Bronchial epithelial cell (primary cell): ENCODE measurements at regions not wholly inside any gene's neighbourhood (a gene's known extent, or its start where the extent isn't known, plus 50 kb on each side); places are given as distances from the start of the nearest gene placed in this dataset.
A peak's percentile ranks its signal among the peaks of the same experiment; 100 is the strongest.

Source experiments
- DNase-seq: peaks from one replicate; pipeline ENCODE4 v3.0.0-alpha.2; 2010; ENCODE audit warnings: low read depth
- FAIRE-seq: peaks from 2 replicates; lab custom pipeline; 2011; peaks lifted over from hg19 to GRCh38; lab: Jason Lieb, UNC
- H3K27me3 ChIP-seq: 2 replicates; pipeline ENCODE4 v1.5.1; 2011; ENCODE audit warnings: low read length; ENCODE audit not compliant: control insufficient read depth, insufficient read depth
- H3K36me3 ChIP-seq: 2 replicates; pipeline ENCODE4 v1.5.1; 2011; ENCODE audit warnings: low read length; ENCODE audit not compliant: control insufficient read depth, insufficient read depth
- H3K4me3 ChIP-seq: 2 replicates; pipeline ENCODE4 v1.5.1; 2011; ENCODE audit warnings: mild to moderate bottlenecking, low read depth, low read length, control low read depth
- TF ChIP-seq, protein P1 (sequence below): IDR thresholded peaks from 2 replicates; pipeline ENCODE4 v1.5.1; 2011; ENCODE audit warnings: mild to moderate bottlenecking, moderate library complexity, low read length, control low read depth, inconsistent platforms; ENCODE audit not compliant: insufficient read depth, severe bottlenecking

DNA sequence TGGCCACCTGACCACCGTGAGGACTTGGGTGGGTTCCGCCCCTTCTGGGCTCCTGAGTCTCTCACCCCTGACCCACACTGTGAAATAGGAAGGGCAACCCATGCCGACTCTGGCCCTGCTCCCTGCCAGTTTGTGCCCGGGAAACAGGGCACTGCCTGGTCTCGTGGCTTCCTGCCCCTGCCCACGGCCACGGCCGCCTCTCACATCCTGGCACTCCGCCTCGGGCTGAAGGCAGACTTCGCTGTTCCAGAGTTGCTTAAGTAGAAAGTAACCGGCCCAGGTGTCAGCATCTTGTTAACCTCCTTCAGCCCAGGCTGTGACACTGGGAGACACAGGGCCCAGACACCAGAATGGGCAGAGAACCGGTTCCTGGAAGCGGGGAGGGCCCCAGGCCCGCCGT lies 68.7 kb upstream of the RNU6ATAC start:
- DNase-seq (no peak), FAIRE-seq (no peak)
- no peak overlapping the region for H3K4me3 ChIP-seq
- H3K36me3 ChIP-seq: no peaks in the 10 kb centered on the region
- peaks cover 2% of the 10 kb centered on the region for H3K27me3 ChIP-seq
- TF ChIP-seq, protein P1, sequence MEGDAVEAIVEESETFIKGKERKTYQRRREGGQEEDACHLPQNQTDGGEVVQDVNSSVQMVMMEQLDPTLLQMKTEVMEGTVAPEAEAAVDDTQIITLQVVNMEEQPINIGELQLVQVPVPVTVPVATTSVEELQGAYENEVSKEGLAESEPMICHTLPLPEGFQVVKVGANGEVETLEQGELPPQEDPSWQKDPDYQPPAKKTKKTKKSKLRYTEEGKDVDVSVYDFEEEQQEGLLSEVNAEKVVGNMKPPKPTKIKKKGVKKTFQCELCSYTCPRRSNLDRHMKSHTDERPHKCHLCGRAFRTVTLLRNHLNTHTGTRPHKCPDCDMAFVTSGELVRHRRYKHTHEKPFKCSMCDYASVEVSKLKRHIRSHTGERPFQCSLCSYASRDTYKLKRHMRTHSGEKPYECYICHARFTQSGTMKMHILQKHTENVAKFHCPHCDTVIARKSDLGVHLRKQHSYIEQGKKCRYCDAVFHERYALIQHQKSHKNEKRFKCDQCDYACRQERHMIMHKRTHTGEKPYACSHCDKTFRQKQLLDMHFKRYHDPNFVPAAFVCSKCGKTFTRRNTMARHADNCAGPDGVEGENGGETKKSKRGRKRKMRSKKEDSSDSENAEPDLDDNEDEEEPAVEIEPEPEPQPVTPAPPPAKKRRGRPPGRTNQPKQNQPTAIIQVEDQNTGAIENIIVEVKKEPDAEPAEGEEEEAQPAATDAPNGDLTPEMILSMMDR: no peak

DNA sequence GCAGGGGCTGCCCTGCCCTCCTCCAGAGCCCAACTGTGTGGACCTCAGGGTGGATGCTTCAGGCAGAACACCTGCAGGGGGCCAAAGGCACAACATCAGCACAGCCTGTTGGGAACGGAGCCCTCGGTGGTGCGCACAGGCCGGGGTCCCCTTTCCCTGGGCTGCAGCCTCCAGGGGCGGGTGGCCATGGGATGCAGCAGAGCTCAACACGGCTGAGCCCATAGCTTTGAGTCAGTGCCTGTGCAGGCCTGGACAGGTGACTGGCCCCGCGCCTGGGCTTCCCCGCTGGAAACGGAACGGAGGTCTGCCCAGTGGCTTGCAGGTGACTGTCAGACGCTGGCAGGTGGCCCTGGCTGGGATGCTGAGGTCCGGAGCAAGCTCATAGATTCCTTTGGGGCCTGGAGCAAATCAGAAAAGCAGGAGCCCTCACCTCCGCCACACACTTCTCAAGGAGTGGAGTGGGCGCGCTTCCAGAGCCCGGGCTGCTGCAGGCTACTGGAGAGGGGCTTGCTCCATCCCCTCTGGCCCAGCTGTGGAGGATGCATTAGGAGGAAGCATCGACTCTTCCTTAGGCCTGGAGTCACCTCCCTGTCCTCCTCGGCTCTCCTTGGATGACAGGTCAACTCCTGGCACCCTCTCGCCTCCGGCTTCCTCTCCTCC lies 69.8 kb upstream of the RNU6ATAC start:
- FAIRE-seq (no peak), DNase-seq (peak; percentile 48)
- Histone ChIP-seq H3K36me3 (no peaks in the 10 kb centered on the region), H3K27me3 (peaks cover 3% of the 10 kb centered on the region), H3K4me3 (no peak overlapping the region)
- TF ChIP-seq, protein P1: no peak

DNA sequence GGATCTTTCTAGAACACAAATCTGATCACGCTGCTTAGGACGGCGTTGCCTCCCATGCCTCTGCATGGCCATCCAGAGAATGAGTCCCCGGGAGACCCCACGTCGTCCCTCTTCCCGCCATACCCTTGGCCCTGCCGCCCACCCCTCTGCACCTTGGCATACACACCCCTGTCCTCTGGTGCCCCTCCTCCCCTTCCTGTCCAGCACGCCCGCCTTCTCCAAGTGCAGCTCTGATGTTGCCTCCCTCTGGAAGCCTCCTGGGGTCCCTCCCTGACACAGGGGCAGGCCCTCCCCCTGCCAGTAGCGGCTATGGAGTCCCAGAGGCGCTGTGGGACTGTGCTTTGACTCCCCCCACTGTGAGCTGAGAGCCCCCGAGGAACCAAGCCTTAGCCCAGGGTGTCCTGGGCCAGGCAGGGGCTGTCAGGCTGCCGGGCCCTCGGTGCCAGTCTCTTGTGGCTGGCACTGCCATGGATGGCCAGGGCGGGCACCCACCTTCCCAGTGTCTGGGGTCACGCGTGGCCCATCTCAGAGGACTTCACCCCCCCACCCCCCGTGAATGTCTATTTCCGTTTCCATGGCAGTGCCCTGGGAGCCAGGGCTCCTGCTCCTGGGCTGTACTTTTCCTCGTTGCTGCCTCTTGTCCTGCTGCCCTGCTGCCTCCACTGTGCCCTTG lies 70.5 kb upstream of the RNU6ATAC start:
- FAIRE-seq: no peak
- no peak overlapping the region for H3K4me3 ChIP-seq
- H3K27me3 ChIP-seq: peaks cover 3% of the 10 kb centered on the region

DNA sequence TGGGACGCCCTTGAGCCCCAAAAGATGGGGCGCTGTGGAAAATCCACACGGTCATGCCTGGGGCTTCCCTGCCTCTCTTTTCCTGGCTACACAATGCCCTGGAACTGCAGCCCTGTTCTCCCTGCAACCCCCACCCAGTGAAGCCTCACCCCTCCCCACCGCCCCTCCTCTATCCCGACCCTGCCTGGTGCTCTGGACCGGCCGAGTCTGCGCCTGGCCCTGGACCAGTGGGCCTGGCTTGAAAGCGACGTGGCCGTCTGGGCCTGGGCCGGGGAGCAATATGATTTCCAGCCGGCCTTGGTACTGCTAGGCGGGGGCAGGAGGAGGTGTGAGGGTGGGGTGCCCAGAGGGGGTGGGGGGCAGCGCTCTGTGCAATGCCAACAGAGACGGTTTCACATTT lies 71.0 kb upstream of the RNU6ATAC start:
- DNase-seq (no peak), FAIRE-seq (no peak)
- H3K4me3 ChIP-seq: no peak overlapping the region
- no peaks in the 10 kb centered on the region for H3K36me3 ChIP-seq
- peaks cover 5% of the 10 kb centered on the region for H3K27me3 ChIP-seq
- TF ChIP-seq, protein P1: no peak

More for the DNA sequence above, 70.5 kb upstream of the RNU6ATAC start:
- no peak for DNase-seq
- no peaks in the 10 kb centered on the region for H3K36me3 ChIP-seq
- TF ChIP-seq, protein P1: no peak

DNA sequence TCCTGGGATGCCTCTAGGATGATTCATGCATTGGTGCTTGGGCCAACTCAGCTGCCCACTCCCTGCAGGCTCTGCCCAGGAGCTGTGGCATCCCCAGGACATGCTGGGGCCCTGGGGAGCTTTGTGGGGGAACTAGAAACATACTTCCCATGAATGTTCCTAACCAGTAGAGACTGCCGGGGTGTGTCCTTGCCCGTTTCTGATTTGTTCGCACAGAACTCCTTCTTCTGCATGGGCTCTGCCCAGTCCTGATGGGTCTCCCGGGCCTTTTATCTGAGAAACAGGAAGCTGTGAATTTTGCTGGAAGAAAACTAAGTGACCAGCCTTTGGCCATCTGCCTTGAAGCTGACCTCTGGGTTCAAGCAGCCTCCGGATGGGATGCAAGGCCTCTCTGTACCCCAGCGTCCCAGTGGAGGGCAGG lies 71.6 kb upstream of the RNU6ATAC start:
- Histone ChIP-seq H3K4me3 (no peak overlapping the region), H3K36me3 (no peaks in the 10 kb centered on the region), H3K27me3 (peaks cover 5% of the 10 kb centered on the region)
- TF ChIP-seq, protein P1: no peak
- no peak for DNase-seq
- FAIRE-seq: no peak
